Activated CD4-positive, alpha-beta T cell treated with anti-CD3 and anti-CD28 coated beads, Interleukin-10, Interleukin-2, amounts not matched to agents 100 ng/mL and 50 ng/mL, durations not matched to agents 16 hours and 8 hours (primary cell): ENCODE measurements at regions not wholly inside any gene's neighbourhood (a gene's known extent, or its start where the extent isn't known, plus 50 kb on each side); places are given as distances from the start of the nearest gene placed in this dataset.

Source experiments
- DNase-seq: peaks from one replicate; pipeline ENCODE4 v3.0.0-alpha.2; 2020

- DNase-seq = no peak
Observed at GRCh38 chr9:120289990-120290975, 289.7 kb downstream of the CDK5RAP2 start.

DNA sequence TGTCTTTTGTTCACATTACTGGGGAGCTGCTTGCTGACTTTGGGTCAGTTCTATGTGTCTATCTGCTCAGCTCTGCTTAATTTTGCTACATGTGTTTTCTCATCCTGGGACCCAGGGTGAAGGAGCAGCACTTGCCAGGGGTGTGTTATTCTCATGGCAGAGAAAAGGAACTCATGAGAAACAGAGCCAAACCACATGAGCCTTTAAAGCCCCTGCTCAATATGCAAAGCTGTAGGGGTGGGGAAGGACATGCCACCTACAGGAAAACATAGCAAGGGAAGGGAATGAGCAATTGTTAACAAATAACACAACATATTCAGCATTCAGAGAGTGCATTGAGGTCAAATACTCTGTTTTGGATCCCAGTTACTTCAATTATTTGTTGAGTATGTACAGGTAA is 290.9 kb downstream of the CDK5RAP2 start:
- DNase-seq = no peak

GRCh38 chr9:120286530-120286929 is 293.4 kb downstream of the CDK5RAP2 start:
- DNase-seq = no peak

DNA sequence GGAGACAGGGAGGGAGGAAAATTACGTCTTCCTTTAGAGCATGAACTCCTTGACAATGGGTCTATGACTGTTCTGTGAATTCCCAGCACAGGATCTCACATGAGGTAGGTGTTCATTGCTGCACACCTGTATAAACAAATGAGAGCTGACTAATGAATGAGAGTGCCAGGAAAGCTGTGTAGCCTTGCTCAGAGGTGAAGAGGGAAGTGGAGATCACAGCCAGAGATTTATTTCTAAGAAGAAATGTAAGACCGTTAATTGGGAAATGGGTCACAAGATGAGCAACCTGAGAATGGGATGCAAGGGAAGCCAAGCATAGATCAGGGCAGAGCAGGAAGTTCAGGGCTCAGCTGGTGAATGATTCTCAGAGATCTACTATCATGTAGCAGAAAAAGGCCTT is 295.1 kb downstream of the CDK5RAP2 start:
- DNase-seq = no peak

DNA sequence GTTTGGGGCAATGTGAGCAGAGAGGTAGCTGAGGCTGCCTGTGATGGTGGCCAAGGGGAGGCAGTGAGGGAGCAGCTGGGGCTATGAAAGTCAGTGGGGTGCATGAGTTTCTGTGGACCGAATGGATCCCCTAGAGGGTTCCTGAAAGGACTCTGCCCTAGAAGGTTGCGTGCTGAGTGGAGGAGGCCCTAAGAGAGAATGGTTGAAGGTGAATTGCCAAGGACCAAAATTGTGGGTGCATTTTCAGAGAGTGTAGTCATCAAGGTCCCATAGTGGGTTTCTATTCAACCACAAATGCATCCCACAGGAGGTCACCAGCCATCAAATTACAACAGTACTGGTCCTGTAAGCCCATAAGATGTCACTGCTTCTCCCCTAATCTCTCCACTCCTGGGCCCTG is 298.3 kb downstream of the CDK5RAP2 start:
- DNase-seq = no peak

DNA sequence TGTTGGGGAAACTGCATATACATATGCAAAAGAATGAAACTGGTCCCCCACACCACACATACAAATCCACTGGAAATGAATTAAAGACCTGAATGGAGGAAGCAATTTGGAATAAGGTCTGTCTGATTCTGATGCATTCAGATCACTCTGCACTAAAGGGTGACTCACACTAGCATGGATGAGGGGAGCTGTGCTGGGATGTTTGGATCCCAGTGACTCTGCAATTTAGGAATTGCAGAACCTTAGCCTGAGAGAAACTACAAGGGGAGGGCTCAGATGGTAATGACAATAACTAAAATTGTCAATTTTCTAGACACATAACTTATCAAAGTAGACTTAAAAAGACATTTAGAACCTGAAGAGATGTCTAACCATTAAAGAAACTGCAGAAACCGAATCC is 312.0 kb downstream of the CDK5RAP2 start:
- no peak for DNase-seq

DNA sequence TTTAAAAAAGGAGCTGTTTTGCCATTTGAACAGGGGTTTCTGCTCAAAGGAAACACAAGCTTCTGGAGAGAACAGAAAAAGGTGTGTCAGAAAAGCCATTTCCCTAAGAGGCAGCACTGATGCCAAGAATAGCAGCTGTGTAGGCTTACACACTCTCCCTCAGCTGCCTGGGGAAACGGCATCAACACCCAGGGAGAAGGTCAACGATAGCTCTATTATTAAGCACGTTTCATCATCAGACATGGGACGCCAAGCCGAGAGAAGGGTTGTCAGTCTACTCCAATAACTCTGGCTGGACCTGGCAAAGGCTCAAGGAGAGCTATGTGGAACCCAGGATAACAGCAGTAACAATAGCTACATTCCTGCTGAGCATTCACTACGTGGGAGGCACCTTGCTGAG is 314.2 kb downstream of the CDK5RAP2 start:
- no peak for DNase-seq

DNA sequence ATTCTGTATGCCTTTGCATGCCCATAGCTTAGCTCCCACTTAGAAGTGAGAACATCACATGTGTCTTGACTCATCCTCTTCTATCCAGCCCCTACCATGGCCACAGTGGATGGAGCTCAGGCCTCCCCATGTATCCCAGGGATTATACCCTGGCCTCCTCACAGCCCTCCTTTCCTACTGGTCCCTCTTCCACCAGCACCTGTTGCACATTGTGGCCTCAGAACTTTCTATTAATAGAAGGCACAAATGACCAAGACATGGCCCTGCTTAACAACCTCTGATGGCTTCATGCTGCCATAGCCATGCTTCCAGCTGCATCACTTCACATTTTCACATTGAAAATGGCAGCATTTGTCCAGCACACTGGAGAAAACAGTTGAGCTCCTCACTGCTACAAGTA is 315.4 kb downstream of the CDK5RAP2 start:
- DNase-seq = no peak

DNA sequence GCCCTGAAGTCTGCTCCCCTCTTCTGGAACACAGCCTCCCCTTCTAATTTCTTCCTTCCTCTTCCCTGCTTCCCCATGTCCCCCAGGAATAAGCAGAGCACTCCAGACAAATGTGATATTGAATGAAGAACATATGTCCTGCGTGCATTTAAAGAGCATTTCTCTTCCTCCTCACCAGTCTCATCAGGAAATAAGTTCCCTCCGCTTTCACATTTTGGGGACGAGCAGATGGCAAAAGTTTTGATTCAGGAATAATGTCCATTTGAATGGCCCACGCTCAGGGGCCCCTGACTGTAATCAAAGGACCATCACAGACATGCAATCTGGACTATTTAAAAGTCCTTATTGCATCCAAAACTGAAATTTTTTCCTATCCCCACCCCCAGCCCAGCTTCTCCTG is 316.1 kb downstream of the CDK5RAP2 start:
- DNase-seq = no peak

DNA sequence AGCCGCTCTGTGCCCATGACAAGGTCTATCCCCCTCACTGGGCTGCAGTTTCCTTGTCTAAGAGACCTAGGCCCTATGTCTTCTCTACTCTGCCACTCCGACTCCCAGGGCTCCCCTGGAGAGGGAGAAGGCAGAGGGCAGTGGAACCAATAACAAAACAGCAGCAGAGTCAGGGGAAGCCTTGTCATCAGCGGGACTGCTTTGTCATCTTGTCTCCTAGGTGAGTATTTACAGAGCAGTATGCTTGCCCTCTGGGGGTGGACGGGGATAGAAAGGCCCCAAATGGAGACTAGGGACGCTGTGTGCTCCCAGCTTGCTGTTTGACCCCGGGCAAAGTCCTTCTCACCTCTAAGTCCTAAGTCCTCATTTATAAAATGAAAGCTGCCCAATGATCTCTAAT is 318.5 kb downstream of the CDK5RAP2 start:
- no peak for DNase-seq

- no peak for DNase-seq
Observed at GRCh38 chr9:120259100-120259499, 320.9 kb downstream of the CDK5RAP2 start.

DNA sequence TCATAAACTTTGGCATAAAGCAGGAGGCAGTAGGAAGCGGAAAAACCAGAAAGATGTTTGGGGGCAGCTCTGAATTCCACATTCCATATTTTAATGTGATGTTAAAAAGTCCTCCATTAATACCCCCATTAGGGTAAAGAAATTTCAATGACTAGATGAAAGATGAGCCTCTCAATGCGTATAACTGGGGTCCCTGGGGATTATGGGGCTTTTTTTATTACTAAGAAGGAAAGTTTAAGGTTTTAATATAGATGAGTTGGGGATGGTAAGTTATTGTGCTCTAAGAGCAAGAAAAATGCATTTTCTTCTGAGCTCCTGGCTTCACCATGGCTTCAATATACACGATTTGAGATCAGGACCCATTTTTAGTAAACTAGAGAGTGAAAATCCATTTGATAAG is 321.9 kb downstream of the CDK5RAP2 start:
- DNase-seq = no peak

DNA sequence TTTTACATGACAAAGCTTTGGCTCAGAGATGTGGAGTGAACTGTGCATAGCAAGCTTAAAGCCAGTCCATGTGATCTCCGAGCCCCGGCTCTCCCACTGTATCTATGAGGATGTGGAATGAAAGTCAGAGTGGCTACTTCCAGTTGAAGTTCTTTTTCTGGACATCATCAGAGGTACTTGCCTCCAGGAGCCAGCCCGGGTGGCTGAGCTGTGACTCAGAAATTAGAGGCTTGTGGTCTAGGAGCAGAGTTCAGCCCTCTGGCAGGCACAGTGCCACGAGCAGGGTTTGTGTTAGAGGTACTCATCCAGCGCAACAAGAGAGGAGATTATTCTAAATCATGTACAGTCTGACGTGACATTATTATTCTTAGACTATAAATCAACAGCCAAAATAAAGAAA is 322.5 kb downstream of the CDK5RAP2 start:
- DNase-seq = no peak

DNA sequence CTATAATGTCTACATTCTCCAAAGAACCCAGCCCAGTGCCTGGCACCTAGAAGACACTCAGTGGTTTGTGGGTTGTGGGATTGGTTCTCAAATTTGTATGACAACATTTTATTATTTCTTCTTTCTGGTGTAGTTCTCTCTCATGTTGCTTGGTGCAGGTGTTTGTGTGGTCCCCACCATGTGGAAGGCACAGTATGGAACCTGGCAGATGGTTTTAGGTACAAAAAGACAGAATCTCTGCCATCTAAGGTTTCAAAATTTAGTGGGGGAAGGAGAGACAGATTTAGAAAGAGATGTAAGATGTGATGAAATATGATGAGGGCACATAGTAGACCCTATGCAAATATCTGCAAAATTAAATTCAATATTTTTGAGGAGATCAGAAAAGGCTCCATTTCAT is 323.8 kb downstream of the CDK5RAP2 start:
- DNase-seq = no peak

- DNase-seq = no peak
Observed at GRCh38 chr9:120252248-120252647, 327.7 kb downstream of the CDK5RAP2 start.

GRCh38 chr9:120242116-120242811 is 337.7 kb downstream of the CDK5RAP2 start:
- no peak for DNase-seq

- DNase-seq = no peak
Observed at GRCh38 chr9:120236596-120236995, 343.4 kb downstream of the CDK5RAP2 start.

DNA sequence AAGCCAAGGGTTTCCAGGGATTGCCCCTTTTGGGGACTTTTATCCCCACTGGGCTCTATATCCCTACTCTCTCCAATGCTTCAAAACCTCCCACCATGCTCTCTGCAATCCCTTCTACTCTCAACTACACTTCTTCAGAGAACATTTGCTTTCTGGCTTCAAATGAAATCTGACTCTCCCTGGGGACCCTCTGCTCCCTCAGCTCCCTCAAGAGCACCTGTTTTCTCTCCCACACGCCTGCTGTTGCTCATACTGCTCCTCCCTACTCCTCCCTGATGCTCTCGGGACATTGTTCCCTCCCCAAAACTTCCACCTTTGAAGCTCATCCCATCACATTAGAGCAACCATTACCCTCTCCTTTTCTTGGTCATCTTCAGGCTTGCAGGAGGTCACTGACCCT is 344.9 kb downstream of the CDK5RAP2 start:
- no peak for DNase-seq

DNA sequence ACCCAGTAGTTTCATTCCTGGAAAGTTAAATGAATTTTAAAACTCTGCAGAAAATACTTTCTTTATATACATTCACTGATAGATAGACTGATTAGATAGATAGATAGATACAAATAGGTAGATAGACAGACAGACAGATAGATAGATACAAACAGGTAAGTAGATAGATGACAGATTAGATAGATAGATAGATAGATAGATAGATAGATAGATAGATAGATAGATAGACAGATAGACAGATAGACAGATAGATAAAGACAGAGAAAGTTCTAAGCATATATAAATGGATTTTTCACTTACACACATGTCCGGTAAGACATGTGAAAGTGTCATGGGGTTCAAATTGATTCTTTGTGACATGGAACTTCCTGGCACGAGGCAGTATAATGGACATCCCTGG is 349.7 kb downstream of the CDK5RAP2 start:
- no peak for DNase-seq

- no peak for DNase-seq
Observed at GRCh38 chr9:120221844-120222243, 358.1 kb downstream of the CDK5RAP2 start.

GRCh38 chr9:120214332-120214731 is 365.6 kb downstream of the CDK5RAP2 start:
- no peak for DNase-seq

DNA sequence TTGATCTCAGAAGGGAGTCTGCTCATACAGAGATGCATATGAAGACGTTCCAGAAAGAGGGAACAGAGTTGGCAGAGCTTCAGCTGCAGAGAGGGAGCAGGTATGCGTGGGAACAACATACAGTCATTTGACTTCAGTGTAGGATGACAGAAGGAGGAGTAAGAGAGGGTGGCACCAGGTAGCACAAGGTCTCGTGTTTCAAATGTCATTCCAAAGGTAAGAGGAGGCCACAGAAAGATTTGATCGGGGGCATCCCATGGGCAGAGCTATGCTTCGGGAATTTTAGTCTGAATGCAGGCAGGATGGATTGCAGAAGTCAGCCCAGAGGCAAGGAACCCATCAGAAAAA is 367.1 kb downstream of the CDK5RAP2 start:
- no peak for DNase-seq

DNA sequence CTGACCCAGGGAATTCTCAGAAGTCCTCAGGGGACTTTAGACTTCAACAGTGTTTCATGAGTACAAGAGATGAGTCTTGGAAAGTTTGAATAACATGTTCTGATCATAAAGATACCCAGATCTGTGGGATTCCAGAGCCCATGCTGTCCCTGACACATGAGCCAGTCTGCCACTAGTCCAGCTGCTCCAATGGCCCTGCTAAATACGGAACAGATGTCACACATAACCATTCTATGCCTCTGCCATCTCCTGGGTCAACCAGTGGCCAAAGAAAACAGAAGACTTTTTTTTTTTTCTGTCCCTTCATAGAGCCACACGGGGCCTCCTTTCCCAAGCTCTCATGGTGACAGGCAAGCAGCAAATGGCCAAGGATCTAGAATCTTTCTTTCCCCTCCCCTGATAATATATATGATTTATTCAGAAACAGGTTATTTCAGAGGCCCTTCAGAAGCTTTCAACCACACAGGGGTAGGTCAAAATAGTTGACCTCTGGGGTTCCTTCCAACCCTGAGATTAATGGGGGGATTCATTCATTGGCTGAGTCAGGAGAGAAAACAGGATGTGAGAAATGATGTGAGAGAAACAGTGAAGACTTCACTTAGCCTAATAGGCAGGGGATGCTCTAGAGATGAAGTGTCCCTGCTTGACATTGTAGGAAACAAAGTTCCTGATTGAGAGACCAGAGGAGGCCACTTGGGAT is 367.7 kb downstream of the CDK5RAP2 start:
- DNase-seq = no peak

GRCh38 chr9:120210274-120210673 is 369.7 kb downstream of the CDK5RAP2 start:
- DNase-seq = no peak
